AG09309 (cell line): ENCODE measurements at regions not wholly inside any gene's neighbourhood (a gene's known extent, or its start where the extent isn't known, plus 50 kb on each side); places are given as distances from the start of the nearest gene placed in this dataset.

Experiments
- DNase-seq: peaks from one replicate; pipeline ENCODE4 v3.0.0-alpha.2; 2010; ENCODE audit warnings: low read depth
- H3K4me3 ChIP-seq: 2 replicates; pipeline ENCODE4 v1.5.1; 2011; ENCODE audit warnings: mild to moderate bottlenecking, low read depth, low read length, moderate library complexity; ENCODE audit not compliant: control insufficient read depth
- TF ChIP-seq, protein P1 (sequence below): IDR thresholded peaks from 2 replicates; pipeline ENCODE4 v1.5.1; 2011; ENCODE audit warnings: mild to moderate bottlenecking, low read depth, low read length, inconsistent platforms; ENCODE audit not compliant: insufficient read depth, control insufficient read depth; ENCODE audit errors: missing control alignments

DNA sequence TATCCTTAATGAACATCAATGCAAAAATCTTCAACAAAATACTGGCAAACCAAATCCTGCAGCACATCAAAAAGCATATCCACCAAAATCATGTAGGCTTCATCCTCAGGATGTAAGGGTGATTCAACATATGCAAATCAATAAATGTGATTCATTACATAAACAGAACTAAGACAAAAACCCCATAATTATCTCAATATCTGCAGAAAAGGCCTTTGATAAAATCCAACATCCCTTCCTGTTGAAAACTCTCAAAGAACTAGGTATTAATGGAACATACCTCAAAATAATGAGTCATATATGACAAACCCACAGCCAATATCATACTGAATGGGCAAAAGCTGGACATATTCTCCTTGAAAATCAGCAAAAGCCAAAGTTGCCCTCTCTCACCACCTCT is 54.6 kb upstream of the DEPDC1 start:
- TF ChIP-seq, protein P1, sequence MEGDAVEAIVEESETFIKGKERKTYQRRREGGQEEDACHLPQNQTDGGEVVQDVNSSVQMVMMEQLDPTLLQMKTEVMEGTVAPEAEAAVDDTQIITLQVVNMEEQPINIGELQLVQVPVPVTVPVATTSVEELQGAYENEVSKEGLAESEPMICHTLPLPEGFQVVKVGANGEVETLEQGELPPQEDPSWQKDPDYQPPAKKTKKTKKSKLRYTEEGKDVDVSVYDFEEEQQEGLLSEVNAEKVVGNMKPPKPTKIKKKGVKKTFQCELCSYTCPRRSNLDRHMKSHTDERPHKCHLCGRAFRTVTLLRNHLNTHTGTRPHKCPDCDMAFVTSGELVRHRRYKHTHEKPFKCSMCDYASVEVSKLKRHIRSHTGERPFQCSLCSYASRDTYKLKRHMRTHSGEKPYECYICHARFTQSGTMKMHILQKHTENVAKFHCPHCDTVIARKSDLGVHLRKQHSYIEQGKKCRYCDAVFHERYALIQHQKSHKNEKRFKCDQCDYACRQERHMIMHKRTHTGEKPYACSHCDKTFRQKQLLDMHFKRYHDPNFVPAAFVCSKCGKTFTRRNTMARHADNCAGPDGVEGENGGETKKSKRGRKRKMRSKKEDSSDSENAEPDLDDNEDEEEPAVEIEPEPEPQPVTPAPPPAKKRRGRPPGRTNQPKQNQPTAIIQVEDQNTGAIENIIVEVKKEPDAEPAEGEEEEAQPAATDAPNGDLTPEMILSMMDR: no peak
- H3K4me3 ChIP-seq: no peak overlapping the region
- DNase-seq: no peak

DNA sequence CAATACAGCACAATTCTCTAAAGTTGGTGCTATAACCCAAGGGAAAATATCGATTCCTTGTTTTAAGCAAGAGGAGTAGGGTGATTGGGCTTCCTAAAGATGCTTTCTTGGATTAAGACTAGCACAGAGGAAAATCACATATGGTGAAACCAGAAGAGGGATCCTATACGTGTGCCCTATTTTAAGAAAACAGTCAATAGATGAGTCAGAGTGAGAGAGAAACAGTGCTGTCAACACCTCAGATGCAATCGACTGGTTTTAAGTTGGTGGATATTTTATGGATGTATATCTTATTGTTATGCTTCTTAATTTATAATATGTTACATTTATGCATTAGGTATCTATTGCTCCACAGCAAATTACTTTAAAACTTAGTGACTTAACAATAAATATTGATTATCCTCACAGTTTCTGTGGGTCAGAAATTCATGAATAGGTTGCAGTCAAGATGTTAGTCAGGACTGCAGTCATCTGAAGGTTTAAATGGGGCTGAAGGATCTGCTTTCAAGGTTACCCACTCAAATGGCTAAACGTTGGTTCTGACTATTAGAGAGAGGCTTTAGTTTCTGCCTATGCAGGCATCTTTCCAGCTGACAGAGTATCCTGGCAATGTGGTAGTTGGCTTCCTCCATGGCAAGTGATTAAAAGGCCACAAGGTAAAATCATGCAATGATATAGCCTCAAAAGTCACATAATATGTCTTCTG is 61.6 kb upstream of the DEPDC1 start:
- no peak overlapping the region for H3K4me3 ChIP-seq
- TF ChIP-seq, protein P1: no peak
- DNase-seq: no peak

DNA sequence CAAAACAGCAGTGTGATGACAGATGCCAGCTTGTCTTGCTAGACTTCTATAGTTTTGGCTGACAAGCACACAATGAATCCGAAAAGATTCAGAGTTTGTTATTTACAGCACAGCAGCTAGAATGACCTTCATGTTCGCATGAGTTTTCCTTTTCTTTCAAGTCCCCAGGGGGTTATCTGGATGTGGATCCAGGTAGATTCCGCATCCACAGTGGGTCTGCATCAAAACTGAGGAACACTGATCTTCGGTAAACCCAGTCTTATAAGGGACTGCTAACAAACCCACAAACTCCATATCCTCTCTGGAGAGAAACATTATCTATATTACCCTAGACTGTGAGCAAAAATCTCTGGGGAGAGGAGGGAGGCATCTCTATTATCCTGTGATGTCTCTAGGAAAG is 69.0 kb upstream of the DEPDC1 start:
- TF ChIP-seq, protein P1: no peak

DNA sequence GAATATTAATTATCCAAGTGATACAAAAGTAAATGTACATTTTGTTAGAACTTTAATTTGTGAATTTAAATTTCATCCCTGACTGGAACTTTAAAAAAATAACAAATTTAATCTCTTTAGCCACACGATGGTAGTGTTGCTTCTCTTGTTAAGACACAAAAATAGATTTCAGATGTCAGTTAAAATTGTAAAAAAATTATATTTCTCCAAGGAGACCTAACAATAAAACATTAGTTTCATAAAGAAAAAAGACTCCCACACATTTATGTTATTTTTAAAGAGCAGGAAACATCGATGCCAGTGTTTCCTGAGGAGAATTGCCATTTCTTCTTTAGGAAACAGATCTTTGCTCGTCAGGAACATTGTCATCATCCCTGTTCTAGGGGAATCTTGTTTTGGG is 74.0 kb upstream of the DEPDC1 start:
- TF ChIP-seq, protein P1: no peak
- DNase-seq: no peak
- H3K4me3 ChIP-seq: no peak overlapping the region

More for the DNA sequence above, 69.0 kb upstream of the DEPDC1 start:
- no peak for DNase-seq
- H3K4me3 ChIP-seq: no peak overlapping the region

DNA sequence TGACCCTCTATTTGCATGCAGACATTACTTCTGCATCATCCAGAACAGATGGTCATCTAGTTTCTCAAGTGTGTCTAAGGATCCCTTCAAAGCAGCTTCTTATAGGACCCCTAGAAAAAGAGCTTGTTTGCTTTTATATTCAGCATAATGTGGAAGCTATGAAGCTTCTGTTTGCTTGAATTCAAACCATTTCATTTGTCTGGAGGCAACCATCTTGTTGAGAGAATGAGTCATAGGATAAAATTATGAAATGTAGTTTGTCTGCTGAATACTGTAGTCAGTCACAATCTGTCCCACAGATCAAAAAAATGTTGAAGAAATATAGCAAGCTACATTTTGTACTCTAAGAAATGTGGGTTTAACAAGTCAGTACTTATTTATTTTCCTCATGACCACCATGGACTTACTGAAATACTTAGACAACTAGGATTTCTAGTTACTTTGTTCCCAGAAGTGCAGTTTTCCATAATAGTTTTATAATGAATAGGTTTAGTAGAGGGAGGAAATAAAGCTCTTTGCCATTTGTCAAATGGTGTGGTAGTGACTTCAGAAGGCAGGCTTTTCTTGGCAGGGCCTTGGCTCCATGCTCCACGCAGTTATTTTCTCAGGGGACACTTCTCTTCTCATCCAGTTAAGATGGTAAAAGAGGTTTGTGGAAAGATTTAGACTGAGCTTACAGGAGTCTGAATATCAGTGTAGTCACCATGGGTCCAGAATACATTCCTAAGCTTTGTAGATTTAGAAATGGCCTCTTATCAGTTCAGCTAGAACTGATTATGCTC is 74.8 kb upstream of the DEPDC1 start:
- no peak overlapping the region for H3K4me3 ChIP-seq
- DNase-seq: no peak
- TF ChIP-seq, protein P1: no peak

DNA sequence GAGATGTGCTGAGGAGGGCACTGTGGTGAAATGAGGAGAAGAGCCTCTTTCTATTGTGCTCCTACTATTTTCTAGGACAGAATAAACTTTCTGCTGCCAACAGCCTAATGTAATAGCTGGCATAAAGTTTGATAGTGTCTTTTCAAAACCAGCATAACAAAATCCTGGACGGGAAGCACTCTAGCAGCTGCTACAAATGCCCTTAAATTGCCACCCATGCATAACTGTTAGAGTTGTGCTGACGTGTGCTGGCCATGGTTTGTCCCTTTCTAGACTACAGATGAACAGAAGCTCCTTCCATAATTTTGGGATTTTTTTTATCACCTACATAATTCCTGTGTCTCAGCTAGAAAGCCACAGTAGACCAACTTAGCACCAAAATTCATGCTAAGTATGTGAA is 88.5 kb upstream of the DEPDC1 start:
- TF ChIP-seq, protein P1: no peak
- no peak for DNase-seq
- H3K4me3 ChIP-seq: no peak overlapping the region
